GM20000 (cell line): ENCODE measurements at regions not wholly inside any gene's neighbourhood (a gene's known extent, or its start where the extent isn't known, plus 50 kb on each side); places are given as distances from the start of the nearest gene placed in this dataset.
A peak's percentile ranks its signal among the peaks of the same experiment; 100 is the strongest.
"Not testable (repeated sequence)": the region's sequence is repeated elsewhere in the genome, so short reads cannot be mapped to it uniquely, and the experiment has no call there.

ENCODE experiments used
- DNase-seq: peaks from one replicate; pipeline ENCODE4 v3.0.0; 2012; ENCODE audit warnings: low spot score
- CTCF ChIP-seq: IDR thresholded peaks from 2 replicates; pipeline ENCODE4 v1.5.1; 2012; ENCODE audit warnings: mild to moderate bottlenecking, control low read depth; ENCODE audit errors: extremely low read depth, missing control alignments

DNA sequence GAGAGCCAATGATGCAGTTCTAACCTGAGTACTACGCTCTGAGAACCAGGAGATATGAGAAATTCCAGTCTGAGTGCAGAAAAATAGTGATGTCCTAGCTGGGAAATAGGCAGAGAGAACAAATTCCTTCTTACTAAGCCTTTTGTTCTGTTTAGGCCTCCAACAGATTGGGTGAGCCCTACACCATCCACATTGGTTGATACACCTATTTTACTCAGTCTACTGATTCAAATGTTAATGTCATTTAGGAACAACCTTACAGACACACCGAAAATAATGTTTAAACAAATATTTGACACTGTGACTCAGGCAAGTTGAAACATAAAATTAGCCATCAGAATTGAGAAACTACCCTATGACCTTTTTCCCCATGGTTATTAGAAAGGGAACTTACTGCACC, 333.9 kb upstream of the IZUMO3 start:
- no peak for DNase-seq
- TF ChIP-seq CTCF: no peak

DNA sequence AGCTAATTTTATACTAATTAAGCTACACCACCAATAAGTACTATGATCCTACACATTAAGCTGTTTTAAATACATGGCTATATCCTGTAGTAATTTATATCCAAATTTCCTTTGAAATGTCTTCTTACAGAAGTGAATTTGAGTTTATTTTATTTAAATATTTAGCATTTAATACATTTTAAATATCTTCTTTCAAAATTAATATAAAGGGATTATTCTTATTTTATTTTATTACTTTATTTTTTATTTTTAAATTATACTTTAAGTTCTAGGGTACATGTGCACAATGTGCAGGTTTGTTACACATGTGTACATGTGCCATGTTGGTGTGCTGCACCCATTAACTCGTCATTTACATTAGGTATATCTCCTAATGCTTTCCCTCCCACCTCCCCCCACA, 310.9 kb upstream of the IZUMO3 start:
- not testable (repeated sequence) for DNase-seq

- TF ChIP-seq CTCF: no peak
- peak; percentile 4 for DNase-seq
Observed at GRCh38 chr9:24846248-24846912, 300.7 kb upstream of the IZUMO3 start.

GRCh38 chr9:24844217-24844616, 298.5 kb upstream of the IZUMO3 start:
- TF ChIP-seq CTCF: no peak
- no peak for DNase-seq

DNA sequence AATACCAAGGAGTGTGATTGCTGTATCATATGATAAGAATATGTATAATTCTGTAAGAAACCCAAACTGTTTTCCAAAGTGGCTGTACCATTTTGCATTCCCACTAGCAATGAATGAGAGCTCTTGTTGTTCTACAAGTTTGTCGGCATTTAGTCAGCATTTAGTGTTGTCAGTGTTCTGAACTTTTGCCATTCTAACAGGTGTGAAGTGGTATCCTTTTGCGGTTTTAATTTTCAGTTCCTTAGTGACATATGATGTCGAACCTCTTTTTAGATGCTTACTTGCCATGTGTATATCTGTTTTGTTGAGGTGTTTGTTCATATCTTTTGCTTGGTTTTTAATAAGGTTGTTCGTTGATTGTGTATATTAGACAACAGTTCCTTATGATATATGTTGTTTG, 296.3 kb upstream of the IZUMO3 start:
- TF ChIP-seq CTCF: no peak
- no peak for DNase-seq

- no peak for DNase-seq
Observed at GRCh38 chr9:24832307-24832706, 286.6 kb upstream of the IZUMO3 start.

GRCh38 chr9:24828687-24829086, 283.0 kb upstream of the IZUMO3 start:
- no peak for DNase-seq

More at GRCh38 chr9:24832307-24832706, 286.6 kb upstream of the IZUMO3 start:
- no peak for TF ChIP-seq CTCF

More at GRCh38 chr9:24828687-24829086, 283.0 kb upstream of the IZUMO3 start:
- no peak for TF ChIP-seq CTCF
